Neural progenitor cell (in vitro differentiated cells): ENCODE measurements at regions not wholly inside any gene's neighbourhood (a gene's known extent, or its start where the extent isn't known, plus 50 kb on each side); places are given as distances from the start of the nearest gene placed in this dataset.

ENCODE experiments used
- DNase-seq: peaks from one replicate; pipeline ENCODE4 v3.0.0-alpha.2; 2016; ENCODE audit warnings: low spot score
- H2AFZ ChIP-seq: fragments of 200-600 bp; sonication (generic); replicated peaks from 2 replicates; pipeline ENCODE4 v1.6.1; 2016; ENCODE audit warnings: antibody characterized with exemption
- H3F3A ChIP-seq: fragments of 200-600 bp; sonication (generic); 2 replicates; pipeline ENCODE4 v1.6.1; 2016; ENCODE audit warnings: antibody characterized with exemption, low read depth
- H3K27ac ChIP-seq: fragments of 200-600 bp; sonication (generic); 2 replicates; pipeline ENCODE4 v1.5.1; 2016; ENCODE audit warnings: mild to moderate bottlenecking
- H3K27me3 ChIP-seq: fragments of 200-600 bp; sonication (generic); 2 replicates; pipeline ENCODE4 v1.6.1; 2016; ENCODE audit warnings: mild to moderate bottlenecking, moderate library complexity
- H3K36me3 ChIP-seq: fragments of 200-600 bp; sonication (generic); 2 replicates; pipeline ENCODE4 v1.5.1; 2016
- H3K4me1 ChIP-seq: fragments of 200-600 bp; sonication (generic); 2 replicates; pipeline ENCODE4 v1.6.1; 2016; ENCODE audit warnings: mixed run types
- H3K4me2 ChIP-seq: fragments of 200-600 bp; sonication (generic); 2 replicates; pipeline ENCODE4 v1.6.1; 2016
- H3K4me3 ChIP-seq: fragments of 200-600 bp; sonication (generic); 2 replicates; pipeline ENCODE4 v1.5.1; 2016
- H3K79me2 ChIP-seq: fragments of 200-600 bp; sonication (generic); 2 replicates; pipeline ENCODE4 v1.6.1; 2016; ENCODE audit warnings: low read depth
- H3K9ac ChIP-seq: fragments of 200-600 bp; sonication (generic); 2 replicates; pipeline ENCODE4 v1.6.1; 2016
- H3K9me3 ChIP-seq: fragments of 200-600 bp; sonication (generic); 2 replicates; pipeline ENCODE4 v1.5.1; 2016; ENCODE audit warnings: low read depth
- H4K20me1 ChIP-seq: fragments of 200-600 bp; sonication (generic); 2 replicates; pipeline ENCODE4 v1.6.1; 2016; ENCODE audit warnings: low read depth
- H3K27ac Mint-ChIP-seq: 3 replicates; pipeline ENCODE4 v1.8.0; 2021; ENCODE audit warnings: mixed read lengths
- H3K27me3 Mint-ChIP-seq: 2 replicates; pipeline ENCODE4 v1.8.0; 2022; ENCODE audit warnings: low read depth, mild to moderate bottlenecking, inconsistent platforms, moderate library complexity, mixed read lengths; ENCODE audit not compliant: insufficient read depth
- H3K36me3 Mint-ChIP-seq: 3 replicates; pipeline ENCODE4 v1.8.0; 2021; ENCODE audit warnings: mixed read lengths
- H3K4me1 Mint-ChIP-seq: 3 replicates; pipeline ENCODE4 v1.8.0; 2021; ENCODE audit warnings: mixed read lengths
- H3K4me3 Mint-ChIP-seq: 3 replicates; pipeline ENCODE4 v1.8.0; 2021; ENCODE audit warnings: mild to moderate bottlenecking, moderate library complexity, mixed read lengths
- H3K9me3 Mint-ChIP-seq: 3 replicates; pipeline ENCODE4 v1.8.0; 2020; ENCODE audit warnings: mixed read lengths
- CTCF ChIP-seq: fragments of 200-600 bp; sonication (generic); IDR thresholded peaks from 2 replicates; pipeline ENCODE4 v1.5.1; 2017; ENCODE audit warnings: antibody characterized with exemption, mild to moderate bottlenecking
- EZH2 ChIP-seq: fragments of 200-600 bp; sonication (generic); IDR thresholded peaks from 2 replicates; pipeline ENCODE4 v1.6.1; 2017; ENCODE audit warnings: antibody characterized with exemption, mild to moderate bottlenecking, moderate library complexity
- EZH2phosphoT487 ChIP-seq: fragments of 200-600 bp; sonication (generic); IDR thresholded peaks from 2 replicates; pipeline ENCODE4 v1.6.1; 2017; ENCODE audit warnings: antibody characterized with exemption

GRCh38 chr18:8982416-8983183 is 119.9 kb upstream of the NDUFV2 start:
- H3K36me3 ChIP-seq = no peaks in the 10 kb centered on the region
- Mint-ChIP-seq H3K4me1 (peaks cover 30% of the 10 kb centered on the region), H3K36me3 (no peaks in the 10 kb centered on the region), H3K27ac (peak overlapping the region; percentile 83), H3K27me3 (peaks cover 12% of the 10 kb centered on the region), H3K4me3 (no peak overlapping the region), H3K9me3 (no peaks in the 10 kb centered on the region)
- no peak overlapping the region for H2AFZ ChIP-seq
- H3F3A ChIP-seq = peaks cover 39% of the 10 kb centered on the region
- peak; percentile 69 for DNase-seq
- no peak for TF ChIP-seq EZH2
- peak; percentile 61 for TF ChIP-seq CTCF
- TF ChIP-seq EZH2phosphoT487 = no peak
- H3K79me2 ChIP-seq = no peaks in the 10 kb centered on the region
- H3K4me3 ChIP-seq = no peak overlapping the region
- H3K4me1 ChIP-seq = peaks cover 36% of the 10 kb centered on the region
- H3K4me2 ChIP-seq = no peak overlapping the region
- peaks cover 11% of the 10 kb centered on the region for H4K20me1 ChIP-seq
- H3K9ac ChIP-seq = no peak overlapping the region
- no peak overlapping the region for H3K27ac ChIP-seq
- no peaks in the 10 kb centered on the region for H3K27me3 ChIP-seq
- no peaks in the 10 kb centered on the region for H3K9me3 ChIP-seq

- Histone ChIP-seq H3K79me2 (no peaks in the 10 kb centered on the region), H3K9me3 (no peaks in the 10 kb centered on the region), H3K36me3 (no peaks in the 10 kb centered on the region), H3K9ac (no peak overlapping the region), H3K27me3 (no peaks in the 10 kb centered on the region), H3K4me1 (peaks cover 36% of the 10 kb centered on the region), H3K4me2 (no peak overlapping the region), H2AFZ (no peak overlapping the region), H3K4me3 (no peak overlapping the region), H4K20me1 (peaks cover 11% of the 10 kb centered on the region), H3K27ac (no peak overlapping the region), H3F3A (peaks cover 39% of the 10 kb centered on the region)
- TF ChIP-seq CTCF = no peak
- no peak for TF ChIP-seq EZH2phosphoT487
- no peak for TF ChIP-seq EZH2
- Mint-ChIP-seq H3K36me3 (no peaks in the 10 kb centered on the region), H3K27ac (peak overlapping the region; percentile 83), H3K9me3 (no peaks in the 10 kb centered on the region), H3K4me3 (no peak overlapping the region), H3K4me1 (peaks cover 32% of the 10 kb centered on the region), H3K27me3 (peaks cover 12% of the 10 kb centered on the region)
- DNase-seq = no peak
These were observed 119.3 kb upstream of the NDUFV2 start for GRCh38 chr18:8983195-8983594.

GRCh38 chr18:8984131-8984721 is 118.3 kb upstream of the NDUFV2 start:
- no peak overlapping the region for H2AFZ ChIP-seq
- peaks cover 33% of the 10 kb centered on the region for H3F3A ChIP-seq
- no peak overlapping the region for H3K4me2 ChIP-seq
- H4K20me1 ChIP-seq = peaks cover 11% of the 10 kb centered on the region
- no peak overlapping the region for H3K4me3 ChIP-seq
- TF ChIP-seq CTCF (no peak), EZH2 (no peak), EZH2phosphoT487 (no peak)
- Mint-ChIP-seq H3K4me3 (no peak overlapping the region), H3K27me3 (peaks cover 9% of the 10 kb centered on the region), H3K36me3 (no peaks in the 10 kb centered on the region), H3K4me1 (peaks cover 35% of the 10 kb centered on the region), H3K27ac (no peak overlapping the region), H3K9me3 (no peaks in the 10 kb centered on the region)
- no peaks in the 10 kb centered on the region for H3K27me3 ChIP-seq
- H3K36me3 ChIP-seq = no peaks in the 10 kb centered on the region
- H3K9ac ChIP-seq = no peak overlapping the region
- H3K79me2 ChIP-seq = no peaks in the 10 kb centered on the region
- H3K9me3 ChIP-seq = no peaks in the 10 kb centered on the region
- DNase-seq = no peak
- H3K27ac ChIP-seq = no peak overlapping the region
- peaks cover 31% of the 10 kb centered on the region for H3K4me1 ChIP-seq
